ENCODE measurements at regions not wholly inside any gene's neighbourhood (a gene's known extent, or its start where the extent isn't known, plus 50 kb on each side); places are given as distances from the start of the nearest gene placed in this dataset.

- no peak for DNase-seq (ENCODE audit: low spot score)
These were observed 52.7 kb upstream of the NEURL1B start for GRCh38 chr5:172588380-172588779.

GRCh38 chr5:172587061-172587405 is 54.0 kb upstream of the NEURL1B start:
- no peak for DNase-seq (ENCODE audit: low spot score)

GRCh38 chr5:172586125-172587060 is 54.7 kb upstream of the NEURL1B start:
- DNase-seq (ENCODE audit: low spot score): no peak

- no peak for DNase-seq (ENCODE audit: low spot score)
These were observed 55.9 kb upstream of the NEURL1B start for GRCh38 chr5:172585114-172585513.

- no peak for DNase-seq (ENCODE audit: low spot score)
These were observed 56.4 kb upstream of the NEURL1B start for GRCh38 chr5:172584638-172585037.

- DNase-seq (ENCODE audit: low spot score): no peak
These were observed 57.0 kb upstream of the NEURL1B start for GRCh38 chr5:172583931-172584511.

GRCh38 chr5:172582940-172583339 is 58.1 kb upstream of the NEURL1B start:
- no peak for DNase-seq (ENCODE audit: low spot score)

GRCh38 chr5:172581315-172581714 is 59.7 kb upstream of the NEURL1B start:
- no peak for DNase-seq (ENCODE audit: low spot score)

GRCh38 chr5:172579403-172579990 is 61.6 kb upstream of the NEURL1B start:
- no peak for DNase-seq (ENCODE audit: low spot score)

GRCh38 chr5:172577267-172577909 is 63.7 kb upstream of the NEURL1B start:
- DNase-seq (ENCODE audit: low spot score): no peak

GRCh38 chr5:172575816-172576545 is 65.1 kb upstream of the NEURL1B start:
- DNase-seq (ENCODE audit: low spot score): no peak

- no peak for DNase-seq (ENCODE audit: low spot score)
These were observed 65.6 kb upstream of the NEURL1B start for GRCh38 chr5:172575416-172575815.

- no peak for DNase-seq (ENCODE audit: low spot score)
These were observed 66.2 kb upstream of the NEURL1B start for GRCh38 chr5:172574871-172575223.

- no peak for DNase-seq (ENCODE audit: low spot score)
These were observed 66.8 kb upstream of the NEURL1B start for GRCh38 chr5:172573986-172574870.

GRCh38 chr5:172573120-172573882 is 67.8 kb upstream of the NEURL1B start:
- no peak for DNase-seq (ENCODE audit: low spot score)

GRCh38 chr5:172572440-172572839 is 68.6 kb upstream of the NEURL1B start:
- DNase-seq (ENCODE audit: low spot score): no peak

- DNase-seq (ENCODE audit: low spot score): no peak
These were observed 69.2 kb upstream of the NEURL1B start for GRCh38 chr5:172571892-172572291.

- no peak for DNase-seq (ENCODE audit: low spot score)
These were observed 69.7 kb upstream of the NEURL1B start for GRCh38 chr5:172571413-172571812.

GRCh38 chr5:172570594-172571334 is 70.3 kb upstream of the NEURL1B start:
- no peak for DNase-seq (ENCODE audit: low spot score)

Data from LoVo (cell line).